GM23248 (cell line): ENCODE measurements at regions not wholly inside any gene's neighbourhood (a gene's known extent, or its start where the extent isn't known, plus 50 kb on each side); places are given as distances from the start of the nearest gene placed in this dataset.

Experiments used
- EZH2 ChIP-seq: fragments of 200-600 bp; sonication (generic); IDR thresholded peaks from 2 replicates; pipeline ENCODE4 v1.6.1; 2018; ENCODE audit warnings: antibody characterized with exemption, mild to moderate bottlenecking; ENCODE audit not compliant: insufficient read depth, poor library complexity, severe bottlenecking
- EZH2phosphoT487 ChIP-seq: fragments of 200-600 bp; sonication (generic); IDR thresholded peaks from 2 replicates; pipeline ENCODE4 v1.6.1; 2018; ENCODE audit warnings: antibody characterized with exemption, moderate library complexity, mild to moderate bottlenecking, low read depth; ENCODE audit not compliant: insufficient read depth

- TF ChIP-seq EZH2phosphoT487: no peak
- no peak for TF ChIP-seq EZH2
Measured at GRCh38 chr1:232517204-232517603, 112.7 kb downstream of the SIPA1L2 start.
